ENCODE measurements at regions not wholly inside any gene's neighbourhood (a gene's known extent, or its start where the extent isn't known, plus 50 kb on each side); places are given as distances from the start of the nearest gene placed in this dataset.

- Histone ChIP-seq H3K9ac (ENCODE audit: low read depth, low read length) (no peak overlapping the region), H3K27me3 (ENCODE audit: insufficient read depth, low read length) (no peaks in the 10 kb centered on the region), H3K36me3 (ENCODE audit: insufficient read depth, low read length) (no peaks in the 10 kb centered on the region), H3K27ac (ENCODE audit: low read depth, low read length) (no peak overlapping the region), H3K4me3 (ENCODE audit: low read length) (no peak overlapping the region), H3K9me3 (ENCODE audit: insufficient read depth, low read depth, low read length) (no peaks in the 10 kb centered on the region), H3K4me1 (ENCODE audit: insufficient read depth, low read length) (0 out of 2 replicates have a peak, but pooled peaks cover 2% of the 10 kb centered on the region)
- 92% methylated on average over 45 of the region's 45 CpGs for WGBS
These were observed 94.7 kb upstream of the GSC start for GRCh38 chr14:94864387-94865195.

- H3K36me3 ChIP-seq (ENCODE audit: insufficient read depth, low read length) = no peaks in the 10 kb centered on the region
- no peak overlapping the region for H3K9ac ChIP-seq (ENCODE audit: low read depth, low read length)
- no peaks in the 10 kb centered on the region for H3K27me3 ChIP-seq (ENCODE audit: insufficient read depth, low read length)
- no peaks in the 10 kb centered on the region for H3K9me3 ChIP-seq (ENCODE audit: insufficient read depth, low read depth, low read length)
- 0 out of 2 replicates have a peak, but pooled peaks cover 2% of the 10 kb centered on the region for H3K4me1 ChIP-seq (ENCODE audit: insufficient read depth, low read length)
- no peak overlapping the region for H3K4me3 ChIP-seq (ENCODE audit: low read length)
- no peak overlapping the region for H3K27ac ChIP-seq (ENCODE audit: low read depth, low read length)
- WGBS = 98% methylated on average over 4 of the region's 5 CpGs
These were observed 93.5 kb upstream of the GSC start for GRCh38 chr14:94863366-94863765.

- Histone ChIP-seq H3K4me1 (ENCODE audit: insufficient read depth, low read length) (no peaks in the 10 kb centered on the region), H3K36me3 (ENCODE audit: insufficient read depth, low read length) (no peaks in the 10 kb centered on the region), H3K27ac (ENCODE audit: low read depth, low read length) (no peak overlapping the region), H3K9me3 (ENCODE audit: insufficient read depth, low read depth, low read length) (0 out of 2 replicates have a peak, but pooled peaks cover 2% of the 10 kb centered on the region), H3K9ac (ENCODE audit: low read depth, low read length) (no peak overlapping the region), H3K27me3 (ENCODE audit: insufficient read depth, low read length) (no peaks in the 10 kb centered on the region), H3K4me3 (ENCODE audit: low read length) (no peak overlapping the region)
- 93% methylated on average over 5 of the region's 5 CpGs for WGBS
These were observed 88.0 kb upstream of the GSC start for GRCh38 chr14:94857950-94858349.

- H3K9me3 ChIP-seq (ENCODE audit: insufficient read depth, low read depth, low read length) = 0 out of 2 replicates have a peak, but pooled peaks cover 2% of the 10 kb centered on the region
- no peaks in the 10 kb centered on the region for H3K36me3 ChIP-seq (ENCODE audit: insufficient read depth, low read length)
- WGBS = 91% methylated on average over 3 of the region's 3 CpGs
- H3K4me3 ChIP-seq (ENCODE audit: low read length) = no peak overlapping the region
- H3K9ac ChIP-seq (ENCODE audit: low read depth, low read length) = no peak overlapping the region
- no peaks in the 10 kb centered on the region for H3K27me3 ChIP-seq (ENCODE audit: insufficient read depth, low read length)
- no peaks in the 10 kb centered on the region for H3K4me1 ChIP-seq (ENCODE audit: insufficient read depth, low read length)
- no peak overlapping the region for H3K27ac ChIP-seq (ENCODE audit: low read depth, low read length)
These were observed 84.0 kb upstream of the GSC start for GRCh38 chr14:94853920-94854319.

DNA sequence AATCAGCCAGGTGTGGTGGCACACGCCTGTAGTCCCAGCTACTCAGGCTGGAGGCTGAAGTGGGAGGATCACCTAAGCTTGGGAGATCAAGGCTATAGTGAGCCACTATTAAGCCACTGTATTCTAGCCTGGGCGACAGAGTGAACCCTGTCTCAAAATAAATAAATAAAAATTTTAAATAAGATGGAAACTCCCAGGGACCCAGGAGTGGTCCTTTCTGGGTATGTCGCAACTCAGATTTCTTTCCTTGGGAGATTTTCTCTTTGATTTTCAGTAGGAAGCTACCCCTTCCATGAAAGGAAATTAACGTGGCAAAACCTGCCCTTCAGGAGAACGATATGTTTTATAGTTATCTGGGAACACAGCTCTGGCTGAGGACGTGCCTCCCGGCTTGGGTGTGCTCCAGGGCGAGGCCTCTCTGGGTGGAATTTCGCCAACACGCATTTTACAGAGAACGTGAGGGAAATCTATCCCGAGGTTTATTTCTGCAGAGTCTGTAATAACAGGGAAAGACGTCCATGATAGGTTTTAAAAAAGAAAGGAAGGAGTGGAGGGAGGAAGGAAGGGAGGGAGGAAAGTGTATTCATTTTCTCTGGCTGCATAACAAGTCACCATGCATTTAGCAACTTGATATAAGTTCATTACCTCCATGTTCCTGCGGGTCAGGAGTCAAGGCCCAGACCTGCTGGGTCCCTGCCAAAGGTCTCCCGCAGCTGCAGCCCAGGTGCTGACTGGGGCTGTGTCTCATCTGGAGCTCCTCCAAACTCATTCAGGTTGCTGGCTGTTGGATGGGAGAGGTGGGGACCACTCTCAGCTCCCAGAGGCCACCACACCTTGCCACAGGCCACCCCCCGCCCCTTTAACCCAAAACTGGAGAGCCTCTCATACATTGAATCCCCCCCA lies 80.6 kb upstream of the GSC start:
- WGBS = 93% methylated on average over 15 of the region's 16 CpGs
- Histone ChIP-seq H3K27ac (ENCODE audit: low read depth, low read length) (no peak overlapping the region), H3K4me3 (ENCODE audit: low read length) (no peak overlapping the region), H3K36me3 (ENCODE audit: insufficient read depth, low read length) (no peaks in the 10 kb centered on the region), H3K9me3 (ENCODE audit: insufficient read depth, low read depth, low read length) (0 out of 2 replicates have a peak, but pooled peaks cover 2% of the 10 kb centered on the region), H3K4me1 (ENCODE audit: insufficient read depth, low read length) (no peaks in the 10 kb centered on the region), H3K9ac (ENCODE audit: low read depth, low read length) (no peak overlapping the region), H3K27me3 (ENCODE audit: insufficient read depth, low read length) (no peaks in the 10 kb centered on the region)

DNA sequence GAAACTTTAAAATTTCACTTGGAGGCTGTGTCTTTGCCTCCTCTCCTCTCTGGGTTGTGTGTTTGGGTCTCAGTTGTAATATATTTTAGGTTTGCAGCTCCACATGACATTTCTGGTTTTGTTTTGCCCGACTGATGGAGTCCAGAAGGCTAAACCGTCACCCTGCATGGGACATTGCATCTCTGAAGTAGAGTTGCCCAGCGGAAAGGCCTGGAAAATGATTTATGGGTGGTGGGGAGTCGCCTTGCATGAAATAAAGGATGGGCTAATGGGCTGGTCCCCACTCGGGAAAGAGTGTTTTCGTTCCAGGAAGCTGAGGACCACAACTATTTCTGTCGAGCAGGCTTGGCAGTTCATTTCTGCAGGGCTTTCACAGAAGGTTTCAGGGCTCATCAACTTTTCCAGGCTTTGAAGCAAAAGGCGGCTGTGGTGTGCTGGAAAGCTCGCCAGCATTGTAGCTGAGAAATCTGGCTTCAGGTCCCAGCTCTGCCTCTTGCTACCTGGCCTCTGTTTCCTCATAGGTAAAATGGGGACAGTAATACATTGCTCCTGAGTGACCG lies 74.8 kb upstream of the GSC start:
- Histone ChIP-seq H3K9ac (ENCODE audit: low read depth, low read length) (no peak overlapping the region), H3K4me1 (ENCODE audit: insufficient read depth, low read length) (no peaks in the 10 kb centered on the region), H3K4me3 (ENCODE audit: low read length) (no peak overlapping the region), H3K36me3 (ENCODE audit: insufficient read depth, low read length) (no peaks in the 10 kb centered on the region), H3K27ac (ENCODE audit: low read depth, low read length) (no peak overlapping the region), H3K9me3 (ENCODE audit: insufficient read depth, low read depth, low read length) (no peaks in the 10 kb centered on the region), H3K27me3 (ENCODE audit: insufficient read depth, low read length) (no peaks in the 10 kb centered on the region)
- 93% methylated on average over 10 of the region's 10 CpGs for WGBS

GRCh38 chr14:94840467-94840866 lies 70.6 kb upstream of the GSC start:
- Histone ChIP-seq H3K9ac (ENCODE audit: low read depth, low read length) (no peak overlapping the region), H3K27ac (ENCODE audit: low read depth, low read length) (no peak overlapping the region), H3K9me3 (ENCODE audit: insufficient read depth, low read depth, low read length) (no peaks in the 10 kb centered on the region), H3K4me1 (ENCODE audit: insufficient read depth, low read length) (no peaks in the 10 kb centered on the region), H3K4me3 (ENCODE audit: low read length) (no peak overlapping the region), H3K36me3 (ENCODE audit: insufficient read depth, low read length) (no peaks in the 10 kb centered on the region), H3K27me3 (ENCODE audit: insufficient read depth, low read length) (no peaks in the 10 kb centered on the region)
- WGBS = 95% methylated on average over 6 of the region's 6 CpGs

GRCh38 chr14:94839348-94839747 lies 69.4 kb upstream of the GSC start:
- Histone ChIP-seq H3K9me3 (ENCODE audit: insufficient read depth, low read depth, low read length) (no peaks in the 10 kb centered on the region), H3K9ac (ENCODE audit: low read depth, low read length) (no peak overlapping the region), H3K4me1 (ENCODE audit: insufficient read depth, low read length) (no peaks in the 10 kb centered on the region), H3K4me3 (ENCODE audit: low read length) (no peak overlapping the region), H3K27me3 (ENCODE audit: insufficient read depth, low read length) (no peaks in the 10 kb centered on the region), H3K36me3 (ENCODE audit: insufficient read depth, low read length) (no peaks in the 10 kb centered on the region), H3K27ac (ENCODE audit: low read depth, low read length) (no peak overlapping the region)
- WGBS = 86% methylated on average over 2 of the region's 4 CpGs

GRCh38 chr14:94836849-94837248 lies 66.9 kb upstream of the GSC start:
- Histone ChIP-seq H3K4me3 (ENCODE audit: low read length) (no peak overlapping the region), H3K4me1 (ENCODE audit: insufficient read depth, low read length) (peaks cover 6% of the 10 kb centered on the region; the same call in 1 of the 2 replicates), H3K9ac (ENCODE audit: low read depth, low read length) (no peak overlapping the region), H3K36me3 (ENCODE audit: insufficient read depth, low read length) (no peaks in the 10 kb centered on the region), H3K27ac (ENCODE audit: low read depth, low read length) (no peak overlapping the region), H3K9me3 (ENCODE audit: insufficient read depth, low read depth, low read length) (no peaks in the 10 kb centered on the region), H3K27me3 (ENCODE audit: insufficient read depth, low read length) (no peaks in the 10 kb centered on the region)
- 94% methylated on average over 2 of the region's 2 CpGs for WGBS

- WGBS = 54% methylated on average over 5 of the region's 5 CpGs
These were observed 63.7 kb upstream of the GSC start for GRCh38 chr14:94833633-94834032.

DNA sequence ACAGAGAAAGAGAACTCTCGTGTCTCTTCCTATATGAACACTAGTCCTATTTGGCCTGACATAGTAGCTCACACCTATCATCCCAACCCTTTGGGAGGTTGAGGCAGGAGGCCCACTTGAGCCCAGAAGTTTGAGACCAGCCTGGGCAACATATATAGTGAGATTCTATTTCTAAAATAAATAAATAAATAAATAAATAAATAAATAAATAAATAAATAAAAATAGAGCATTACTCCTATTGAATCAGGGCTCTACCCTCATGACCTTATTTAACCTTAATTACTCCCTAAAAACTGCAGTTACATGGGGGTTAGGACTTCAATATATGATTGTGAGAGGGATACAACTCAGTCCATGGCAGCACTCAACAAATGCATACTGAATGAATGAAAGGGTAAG lies 61.2 kb upstream of the GSC start:
- Histone ChIP-seq H3K9ac (ENCODE audit: low read depth, low read length) (no peak overlapping the region), H3K4me1 (ENCODE audit: insufficient read depth, low read length) (peaks cover 6% of the 10 kb centered on the region; the same call in 1 of the 2 replicates), H3K4me3 (ENCODE audit: low read length) (no peak overlapping the region), H3K36me3 (ENCODE audit: insufficient read depth, low read length) (no peaks in the 10 kb centered on the region), H3K27ac (ENCODE audit: low read depth, low read length) (no peak overlapping the region), H3K9me3 (ENCODE audit: insufficient read depth, low read depth, low read length) (no peaks in the 10 kb centered on the region), H3K27me3 (ENCODE audit: insufficient read depth, low read length) (no peaks in the 10 kb centered on the region)
- WGBS = 100% methylated on average over 1 of the region's 1 CpG

More at GRCh38 chr14:94833633-94834032, 63.7 kb upstream of the GSC start:
- Histone ChIP-seq H3K4me3 (ENCODE audit: low read length) (no peak overlapping the region), H3K9ac (ENCODE audit: low read depth, low read length) (no peak overlapping the region), H3K27ac (ENCODE audit: low read depth, low read length) (no peak overlapping the region), H3K27me3 (ENCODE audit: insufficient read depth, low read length) (no peaks in the 10 kb centered on the region), H3K4me1 (ENCODE audit: insufficient read depth, low read length) (peaks cover 6% of the 10 kb centered on the region; the same call in 1 of the 2 replicates), H3K36me3 (ENCODE audit: insufficient read depth, low read length) (no peaks in the 10 kb centered on the region), H3K9me3 (ENCODE audit: insufficient read depth, low read depth, low read length) (no peaks in the 10 kb centered on the region)

Data from HUES64 (cell line).